ENCODE measurements at regions not wholly inside any gene's neighbourhood (a gene's known extent, or its start where the extent isn't known, plus 50 kb on each side); places are given as distances from the start of the nearest gene placed in this dataset.

DNA sequence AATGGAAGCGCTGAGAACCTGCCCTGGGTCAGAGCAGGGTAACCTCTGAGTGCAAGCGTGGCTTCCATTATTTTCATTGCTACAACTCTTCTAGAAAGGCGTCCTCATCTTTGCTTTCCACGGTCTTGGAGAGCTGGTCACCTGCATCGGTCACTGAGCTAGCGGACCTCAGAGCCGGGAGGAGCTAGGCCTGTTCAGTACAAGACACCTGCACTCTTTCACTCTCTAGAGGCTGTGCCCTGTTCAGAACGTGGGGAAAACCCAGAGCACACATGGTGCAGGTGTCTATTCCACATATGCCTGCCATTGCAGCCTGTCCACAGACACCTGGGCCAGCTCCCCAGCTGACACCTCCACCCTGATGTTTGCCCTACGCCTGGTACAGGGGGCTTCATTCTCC lies 147.8 kb upstream of the IRX2 start:
- no peaks in the 10 kb centered on the region for H3K27me3 ChIP-seq (replicated peaks; ENCODE audit: insufficient read depth)
- H3K36me3 ChIP-seq, result no peaks in the 10 kb centered on the region
- intact Hi-C loops (cut with DNase I), result no loop called here
- H3K27ac ChIP-seq, result no peak overlapping the region
- no peaks in the 10 kb centered on the region for H3K9me3 ChIP-seq
- 89% methylated on average over 9 of the region's 9 CpGs for WGBS
- no peak overlapping the region for H3K4me3 ChIP-seq
- H3K4me1 ChIP-seq (replicated peaks), result no peaks in the 10 kb centered on the region
- no peak for TF ChIP-seq POLR2AphosphoS5 (IDR thresholded peaks at IDR 0.05)
- DNase-seq (ENCODE audit: low spot score), result no peak

- Histone ChIP-seq H3K4me3 (no peak overlapping the region), H3K4me1 (replicated peaks) (no peaks in the 10 kb centered on the region), H3K9me3 (no peaks in the 10 kb centered on the region), H3K36me3 (no peaks in the 10 kb centered on the region), H3K27ac (no peak overlapping the region), H3K27me3 (replicated peaks; ENCODE audit: insufficient read depth) (no peaks in the 10 kb centered on the region)
- intact Hi-C loops (cut with DNase I), result no loop called here
- DNase-seq (ENCODE audit: low spot score), result no peak
- TF ChIP-seq POLR2AphosphoS5 (IDR thresholded peaks at IDR 0.05) (no peak), POLR2A (IDR thresholded peaks at IDR 0.05) (no peak)
- TF ChIP-seq, protein P1, sequence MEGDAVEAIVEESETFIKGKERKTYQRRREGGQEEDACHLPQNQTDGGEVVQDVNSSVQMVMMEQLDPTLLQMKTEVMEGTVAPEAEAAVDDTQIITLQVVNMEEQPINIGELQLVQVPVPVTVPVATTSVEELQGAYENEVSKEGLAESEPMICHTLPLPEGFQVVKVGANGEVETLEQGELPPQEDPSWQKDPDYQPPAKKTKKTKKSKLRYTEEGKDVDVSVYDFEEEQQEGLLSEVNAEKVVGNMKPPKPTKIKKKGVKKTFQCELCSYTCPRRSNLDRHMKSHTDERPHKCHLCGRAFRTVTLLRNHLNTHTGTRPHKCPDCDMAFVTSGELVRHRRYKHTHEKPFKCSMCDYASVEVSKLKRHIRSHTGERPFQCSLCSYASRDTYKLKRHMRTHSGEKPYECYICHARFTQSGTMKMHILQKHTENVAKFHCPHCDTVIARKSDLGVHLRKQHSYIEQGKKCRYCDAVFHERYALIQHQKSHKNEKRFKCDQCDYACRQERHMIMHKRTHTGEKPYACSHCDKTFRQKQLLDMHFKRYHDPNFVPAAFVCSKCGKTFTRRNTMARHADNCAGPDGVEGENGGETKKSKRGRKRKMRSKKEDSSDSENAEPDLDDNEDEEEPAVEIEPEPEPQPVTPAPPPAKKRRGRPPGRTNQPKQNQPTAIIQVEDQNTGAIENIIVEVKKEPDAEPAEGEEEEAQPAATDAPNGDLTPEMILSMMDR (IDR thresholded peaks at IDR 0.05), result no peak
- WGBS, result 91% methylated on average over 5 of the region's 5 CpGs
Measured at GRCh38 chr5:2898661-2899060, 147.2 kb upstream of the IRX2 start.

DNA sequence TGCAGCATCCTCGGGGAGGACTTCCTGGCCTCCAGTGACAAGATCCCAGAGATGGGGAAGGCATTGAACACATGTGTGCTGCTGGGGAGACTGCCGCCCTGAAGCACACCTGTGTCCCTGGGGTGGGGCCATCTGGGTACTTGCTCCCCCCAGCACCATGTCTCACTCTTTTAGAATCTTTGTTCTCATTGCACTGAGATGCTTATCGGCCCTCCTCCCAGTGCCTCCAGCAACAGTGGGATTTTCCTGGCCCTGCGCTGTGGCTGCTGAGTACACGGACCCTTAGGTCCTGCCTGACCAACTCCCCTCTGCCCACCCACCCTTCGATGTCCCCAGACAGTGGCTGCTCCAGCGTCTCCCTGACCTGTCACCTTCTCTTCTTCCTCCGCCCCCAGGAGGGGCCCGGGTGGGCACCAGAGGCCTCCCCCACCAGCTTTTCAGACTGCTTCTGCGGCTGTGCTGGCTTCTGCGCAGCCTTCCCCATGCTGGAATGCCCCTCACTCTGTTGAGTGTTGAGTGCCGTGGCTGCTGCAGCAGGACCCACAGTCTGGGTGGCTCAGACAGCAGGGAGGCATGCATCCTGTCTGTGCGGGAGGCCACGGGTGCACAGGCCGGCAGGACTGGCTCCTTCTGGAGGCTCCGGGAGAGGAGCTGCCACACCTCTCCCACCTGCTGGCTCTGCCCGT lies 145.9 kb upstream of the IRX2 start:
- no peak for DNase-seq (ENCODE audit: low spot score)
- no peaks in the 10 kb centered on the region for H3K4me1 ChIP-seq (replicated peaks)
- no peak overlapping the region for H3K4me3 ChIP-seq
- H3K27me3 ChIP-seq (replicated peaks; ENCODE audit: insufficient read depth), result no peaks in the 10 kb centered on the region
- intact Hi-C loops (cut with DNase I), result no loop called here
- H3K9me3 ChIP-seq, result no peaks in the 10 kb centered on the region
- H3K27ac ChIP-seq, result no peak overlapping the region
- no peaks in the 10 kb centered on the region for H3K36me3 ChIP-seq
- 80% methylated on average over 17 of the region's 17 CpGs for whole genome bisulfite sequencing
- TF ChIP-seq POLR2AphosphoS5 (IDR thresholded peaks at IDR 0.05) (no peak), POLR2A (IDR thresholded peaks at IDR 0.05) (no peak)
- TF ChIP-seq, protein P1 (IDR thresholded peaks at IDR 0.05), result no peak

GRCh38 chr5:2896371-2897275 lies 145.1 kb upstream of the IRX2 start:
- H3K27me3 ChIP-seq (replicated peaks; ENCODE audit: insufficient read depth), result no peaks in the 10 kb centered on the region
- H3K27ac ChIP-seq, result no peak overlapping the region
- H3K4me1 ChIP-seq (replicated peaks), result no peaks in the 10 kb centered on the region
- H3K9me3 ChIP-seq, result no peaks in the 10 kb centered on the region
- H3K36me3 ChIP-seq, result no peaks in the 10 kb centered on the region
- no peak for DNase-seq (ENCODE audit: low spot score)
- TF ChIP-seq POLR2AphosphoS5 (IDR thresholded peaks at IDR 0.05) (no peak), POLR2A (IDR thresholded peaks at IDR 0.05) (no peak)
- TF ChIP-seq, protein P1 (IDR thresholded peaks at IDR 0.05), result no peak
- no peak overlapping the region for H3K4me3 ChIP-seq
- 84% methylated on average over 29 of the region's 29 CpGs for WGBS
- intact Hi-C loops (cut with DNase I), result no loop called here

DNA sequence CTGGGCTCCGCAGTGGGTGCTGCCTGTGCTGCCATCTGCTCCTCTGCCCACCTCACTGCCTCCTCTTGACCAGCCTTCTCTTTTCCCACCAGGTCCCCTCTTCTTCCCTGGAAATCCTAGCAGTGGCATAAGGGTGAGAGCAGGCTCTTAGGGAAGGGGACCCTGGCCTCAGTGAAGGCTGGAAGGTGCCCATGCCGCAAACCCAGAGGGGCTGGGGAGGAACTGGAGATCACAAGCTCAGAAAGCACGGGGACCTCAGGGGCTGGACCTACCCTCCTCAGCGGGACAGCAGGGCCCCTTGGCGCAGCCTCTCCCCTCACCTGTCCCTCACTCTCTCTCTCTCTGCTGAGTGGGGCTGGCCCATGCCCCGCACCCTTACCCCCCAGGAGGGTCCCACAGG lies 144.4 kb upstream of the IRX2 start:
- no peaks in the 10 kb centered on the region for H3K9me3 ChIP-seq
- H3K4me1 ChIP-seq (replicated peaks), result no peaks in the 10 kb centered on the region
- no peak overlapping the region for H3K27ac ChIP-seq
- H3K36me3 ChIP-seq, result no peaks in the 10 kb centered on the region
- intact Hi-C loops (cut with DNase I), result no loop called here
- WGBS, result 88% methylated on average over 6 of the region's 6 CpGs
- DNase-seq (ENCODE audit: low spot score), result no peak
- TF ChIP-seq POLR2A (IDR thresholded peaks at IDR 0.05) (no peak), POLR2AphosphoS5 (IDR thresholded peaks at IDR 0.05) (no peak)
- TF ChIP-seq, protein P1 (IDR thresholded peaks at IDR 0.05), result no peak
- H3K27me3 ChIP-seq (replicated peaks; ENCODE audit: insufficient read depth), result no peaks in the 10 kb centered on the region
- H3K4me3 ChIP-seq, result no peak overlapping the region
